K562 (cell line): ENCODE measurements at regions not wholly inside any gene's neighbourhood (a gene's known extent, or its start where the extent isn't known, plus 50 kb on each side); places are given as distances from the start of the nearest gene placed in this dataset.

Source experiments
- HDAC6 ChIP-seq: IDR thresholded peaks from 2 replicates; pipeline ENCODE4 v1.6.1; 2012; ENCODE audit warnings: low read depth, mild to moderate bottlenecking, control low read depth, inconsistent platforms, low read length, moderate library complexity
- KLF6 ChIP-seq: fragments of 250-450 bp; sonication (Bioruptor Pico); IDR thresholded peaks from 2 replicates; pipeline ENCODE4 v1.4.0; 2020; ENCODE audit warnings: mild to moderate bottlenecking, moderate library complexity, borderline replicate concordance
- MAFG ChIP-seq: fragments of 450-650 bp; conservative IDR thresholded peaks from 2 replicates; pipeline ENCODE4 v1.6.1; 2016; ENCODE audit warnings: missing genetic modification characterization, missing compliant biosample characterization
- MAFK ChIP-seq: IDR thresholded peaks from 2 replicates; pipeline ENCODE4 v1.6.1; 2011; ENCODE audit warnings: low read length, improper control_type of control experiment
- MXI1 ChIP-seq: IDR thresholded peaks from 2 replicates; pipeline ENCODE4 v1.6.1; 2011; ENCODE audit warnings: low read depth, mild to moderate bottlenecking, improper control_type of control experiment, low read length
- PTTG1 ChIP-seq: fragments of 450-650 bp; IDR thresholded peaks from 2 replicates; pipeline ENCODE4 v1.6.1; 2016; ENCODE audit warnings: low read depth, mild to moderate bottlenecking, missing genetic modification characterization, missing compliant biosample characterization
- SNRNP70 ChIP-seq: fragments of 200-400 bp; formaldehyde crosslinking; optimal IDR thresholded peaks from 2 replicates; pipeline ENCODE3; 2017; ENCODE audit warnings: low read depth, low read length
- ZNF431 ChIP-seq: sonication (generic); formaldehyde crosslinking; IDR thresholded peaks from 2 replicates; pipeline ENCODE4 v1.8.0; 2022; ENCODE audit warnings: mild to moderate bottlenecking, missing genetic modification reagents
- TF ChIP-seq, protein P1 (sequence below), 2 experiments: fragments of 450-650 bp; formaldehyde crosslinking in 1 of 2; IDR thresholded peaks; 2 replicates each; pipeline versions ENCODE4 v1.4.0 to v1.6.1; 2014 to 2020; ENCODE audit warnings: mild to moderate bottlenecking in 2 of 2, borderline replicate concordance in 1 of 2, low read depth in 1 of 2
- TF ChIP-seq, protein P2 (sequence below): conservative IDR thresholded peaks from 2 replicates; pipeline ENCODE4 v1.6.1; 2011; ENCODE audit warnings: low read depth, mild to moderate bottlenecking, low read length; ENCODE audit not compliant: control insufficient read depth
- TF ChIP-seq, protein P3 (sequence below): fragments of 250-450 bp; sonication (Bioruptor Pico); IDR thresholded peaks from 2 replicates; pipeline ENCODE4 v1.9.0; 2021; ENCODE audit warnings: mild to moderate bottlenecking, inconsistent platforms

DNA sequence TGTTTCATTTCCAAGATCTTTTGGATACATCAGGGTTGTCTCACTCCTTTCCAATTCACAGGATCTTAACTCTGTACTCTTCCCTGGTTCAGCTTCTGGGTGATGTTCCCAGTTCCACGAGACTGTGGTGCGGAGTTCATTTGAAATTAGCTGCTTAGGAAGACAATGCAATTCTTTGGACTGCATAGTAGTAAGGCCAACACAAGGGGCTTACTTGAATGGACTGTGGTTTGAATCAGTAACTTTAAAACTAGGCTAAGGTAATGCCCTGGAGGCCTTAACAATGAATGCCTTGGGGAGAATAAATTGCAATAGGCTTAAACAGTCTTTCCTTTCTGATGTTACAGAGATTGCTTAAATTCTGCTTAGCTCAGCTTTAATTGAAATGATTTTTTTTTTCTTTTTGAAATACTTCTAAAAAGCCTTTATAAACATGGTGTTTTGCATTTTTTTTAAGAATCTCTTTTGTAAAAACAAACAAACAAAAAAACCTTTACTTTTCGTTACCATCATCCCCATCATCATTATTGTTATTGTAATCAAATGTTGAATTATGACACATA is 133.8 kb upstream of the MEF2C start (continued):
- TF ChIP-seq, protein P1, sequence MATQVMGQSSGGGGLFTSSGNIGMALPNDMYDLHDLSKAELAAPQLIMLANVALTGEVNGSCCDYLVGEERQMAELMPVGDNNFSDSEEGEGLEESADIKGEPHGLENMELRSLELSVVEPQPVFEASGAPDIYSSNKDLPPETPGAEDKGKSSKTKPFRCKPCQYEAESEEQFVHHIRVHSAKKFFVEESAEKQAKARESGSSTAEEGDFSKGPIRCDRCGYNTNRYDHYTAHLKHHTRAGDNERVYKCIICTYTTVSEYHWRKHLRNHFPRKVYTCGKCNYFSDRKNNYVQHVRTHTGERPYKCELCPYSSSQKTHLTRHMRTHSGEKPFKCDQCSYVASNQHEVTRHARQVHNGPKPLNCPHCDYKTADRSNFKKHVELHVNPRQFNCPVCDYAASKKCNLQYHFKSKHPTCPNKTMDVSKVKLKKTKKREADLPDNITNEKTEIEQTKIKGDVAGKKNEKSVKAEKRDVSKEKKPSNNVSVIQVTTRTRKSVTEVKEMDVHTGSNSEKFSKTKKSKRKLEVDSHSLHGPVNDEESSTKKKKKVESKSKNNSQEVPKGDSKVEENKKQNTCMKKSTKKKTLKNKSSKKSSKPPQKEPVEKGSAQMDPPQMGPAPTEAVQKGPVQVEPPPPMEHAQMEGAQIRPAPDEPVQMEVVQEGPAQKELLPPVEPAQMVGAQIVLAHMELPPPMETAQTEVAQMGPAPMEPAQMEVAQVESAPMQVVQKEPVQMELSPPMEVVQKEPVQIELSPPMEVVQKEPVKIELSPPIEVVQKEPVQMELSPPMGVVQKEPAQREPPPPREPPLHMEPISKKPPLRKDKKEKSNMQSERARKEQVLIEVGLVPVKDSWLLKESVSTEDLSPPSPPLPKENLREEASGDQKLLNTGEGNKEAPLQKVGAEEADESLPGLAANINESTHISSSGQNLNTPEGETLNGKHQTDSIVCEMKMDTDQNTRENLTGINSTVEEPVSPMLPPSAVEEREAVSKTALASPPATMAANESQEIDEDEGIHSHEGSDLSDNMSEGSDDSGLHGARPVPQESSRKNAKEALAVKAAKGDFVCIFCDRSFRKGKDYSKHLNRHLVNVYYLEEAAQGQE (IDR thresholded peaks at IDR 0.05; ENCODE audit: borderline replicate concordance) = no peak
- TF ChIP-seq, protein P1 (CRISPR knock-in tag; IDR thresholded peaks at IDR 0.05; ENCODE audit: low read depth) = no peak
- TF ChIP-seq, protein P2, sequence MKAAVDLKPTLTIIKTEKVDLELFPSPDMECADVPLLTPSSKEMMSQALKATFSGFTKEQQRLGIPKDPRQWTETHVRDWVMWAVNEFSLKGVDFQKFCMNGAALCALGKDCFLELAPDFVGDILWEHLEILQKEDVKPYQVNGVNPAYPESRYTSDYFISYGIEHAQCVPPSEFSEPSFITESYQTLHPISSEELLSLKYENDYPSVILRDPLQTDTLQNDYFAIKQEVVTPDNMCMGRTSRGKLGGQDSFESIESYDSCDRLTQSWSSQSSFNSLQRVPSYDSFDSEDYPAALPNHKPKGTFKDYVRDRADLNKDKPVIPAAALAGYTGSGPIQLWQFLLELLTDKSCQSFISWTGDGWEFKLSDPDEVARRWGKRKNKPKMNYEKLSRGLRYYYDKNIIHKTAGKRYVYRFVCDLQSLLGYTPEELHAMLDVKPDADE = no peak
- TF ChIP-seq HDAC6 (no peak), MXI1 (no peak), SNRNP70 (no peak), ZNF431 (CRISPR knock-in tag) (no peak), MAFK (peak; percentile 87), PTTG1 (tag) (no peak), MAFG (tag) (peak; percentile 65), KLF6 (no peak)
- TF ChIP-seq, protein P3, sequence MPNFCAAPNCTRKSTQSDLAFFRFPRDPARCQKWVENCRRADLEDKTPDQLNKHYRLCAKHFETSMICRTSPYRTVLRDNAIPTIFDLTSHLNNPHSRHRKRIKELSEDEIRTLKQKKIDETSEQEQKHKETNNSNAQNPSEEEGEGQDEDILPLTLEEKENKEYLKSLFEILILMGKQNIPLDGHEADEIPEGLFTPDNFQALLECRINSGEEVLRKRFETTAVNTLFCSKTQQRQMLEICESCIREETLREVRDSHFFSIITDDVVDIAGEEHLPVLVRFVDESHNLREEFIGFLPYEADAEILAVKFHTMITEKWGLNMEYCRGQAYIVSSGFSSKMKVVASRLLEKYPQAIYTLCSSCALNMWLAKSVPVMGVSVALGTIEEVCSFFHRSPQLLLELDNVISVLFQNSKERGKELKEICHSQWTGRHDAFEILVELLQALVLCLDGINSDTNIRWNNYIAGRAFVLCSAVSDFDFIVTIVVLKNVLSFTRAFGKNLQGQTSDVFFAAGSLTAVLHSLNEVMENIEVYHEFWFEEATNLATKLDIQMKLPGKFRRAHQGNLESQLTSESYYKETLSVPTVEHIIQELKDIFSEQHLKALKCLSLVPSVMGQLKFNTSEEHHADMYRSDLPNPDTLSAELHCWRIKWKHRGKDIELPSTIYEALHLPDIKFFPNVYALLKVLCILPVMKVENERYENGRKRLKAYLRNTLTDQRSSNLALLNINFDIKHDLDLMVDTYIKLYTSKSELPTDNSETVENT (CRISPR knock-in tag) = no peak
- TF ChIP-seq, all 486 proteins: peak for 5
